HG03565 (cell line): ENCODE measurements at regions not wholly inside any gene's neighbourhood (a gene's known extent, or its start where the extent isn't known, plus 50 kb on each side); places are given as distances from the start of the nearest gene placed in this dataset.
"Not testable (repeated sequence)": the region's sequence is repeated elsewhere in the genome, so short reads cannot be mapped to it uniquely, and the experiment has no call there.

ENCODE experiments used
- ATAC-seq: cut with Tn5 transposase; IDR thresholded peaks from one replicate; pipeline ENCODE4 v1.9.1; 2021; ENCODE audit warnings: mild to moderate bottlenecking, moderate library complexity; ENCODE audit not compliant: unreplicated experiment

DNA sequence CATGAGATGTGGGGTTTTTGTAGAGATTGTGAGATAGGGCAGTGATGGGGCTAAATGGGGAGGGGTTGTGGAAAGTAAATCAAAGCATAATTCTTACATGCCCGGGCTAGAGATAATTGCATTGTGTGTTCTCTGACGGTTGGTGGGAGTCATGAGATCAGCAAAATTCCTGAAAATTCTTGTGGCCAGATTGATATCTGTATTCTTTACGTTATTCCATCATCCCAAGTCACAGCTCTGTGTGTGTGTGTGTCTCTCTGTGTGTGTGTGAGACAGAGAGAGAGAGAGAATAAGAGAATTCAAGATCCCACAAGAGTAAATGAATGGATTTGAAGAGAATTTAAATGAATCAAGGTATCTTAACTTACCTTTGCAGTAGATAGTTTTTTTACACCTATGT, 138.6 kb upstream of the ARHGAP20 start:
- ATAC-seq: no peak

DNA sequence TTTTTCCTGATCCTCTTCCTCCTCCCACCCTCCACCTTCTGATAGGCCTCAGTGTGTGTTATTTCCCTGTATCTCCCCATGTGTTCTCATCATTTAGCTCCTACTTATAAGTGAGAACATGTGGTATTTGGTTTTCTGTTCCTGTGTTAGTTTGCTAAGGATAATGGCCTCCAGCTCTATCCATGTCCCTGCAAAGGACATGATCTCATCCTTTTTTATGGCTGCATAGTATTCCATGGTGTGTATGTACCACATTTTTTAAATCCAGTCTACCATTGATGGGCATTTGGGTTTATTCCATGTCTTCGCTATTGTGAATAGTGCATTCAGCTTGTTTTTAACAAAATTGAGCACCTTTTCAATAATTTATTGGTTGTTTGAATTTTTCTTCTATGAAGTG, 130.8 kb upstream of the ARHGAP20 start:
- ATAC-seq: not testable (repeated sequence)

DNA sequence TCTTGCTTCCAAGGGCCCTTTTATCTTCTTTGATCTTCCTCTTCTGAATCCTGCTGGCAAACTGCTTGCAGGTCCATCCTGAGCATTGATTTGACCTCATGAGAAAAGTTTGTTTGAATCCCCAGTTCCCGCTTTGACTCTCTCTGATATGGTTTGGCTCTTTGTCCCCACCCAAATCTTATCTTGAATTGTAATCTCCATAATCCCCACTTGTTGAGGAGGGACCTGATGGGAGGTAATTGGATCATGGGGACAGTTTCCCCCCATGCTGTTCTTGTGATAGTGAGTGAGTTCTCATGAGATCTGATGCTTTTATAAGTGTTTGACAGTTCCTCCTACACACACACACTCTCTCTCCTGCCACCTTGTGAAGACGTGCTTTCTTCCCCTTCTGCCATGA, 126.6 kb upstream of the ARHGAP20 start:
- ATAC-seq: no peak

DNA sequence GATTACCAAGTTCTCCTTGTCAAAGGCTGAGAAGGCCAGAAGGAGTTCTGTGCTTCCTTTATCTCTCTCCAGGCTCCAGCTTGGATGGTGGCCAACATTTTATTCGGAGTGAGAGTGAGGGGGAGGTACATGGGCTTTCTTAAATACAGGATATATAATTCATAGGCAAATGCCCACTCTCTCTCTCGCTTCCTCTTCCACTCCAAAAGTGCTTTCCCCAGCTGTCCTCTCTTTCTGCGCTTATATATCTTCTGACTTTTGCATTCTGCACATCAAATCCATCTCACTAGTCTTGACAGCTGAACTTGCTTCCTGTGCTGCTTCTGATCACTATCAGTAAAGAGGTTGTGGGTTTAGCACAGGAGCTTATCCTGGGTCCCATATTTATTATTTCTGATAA, 125.4 kb upstream of the ARHGAP20 start:
- ATAC-seq: no peak

DNA sequence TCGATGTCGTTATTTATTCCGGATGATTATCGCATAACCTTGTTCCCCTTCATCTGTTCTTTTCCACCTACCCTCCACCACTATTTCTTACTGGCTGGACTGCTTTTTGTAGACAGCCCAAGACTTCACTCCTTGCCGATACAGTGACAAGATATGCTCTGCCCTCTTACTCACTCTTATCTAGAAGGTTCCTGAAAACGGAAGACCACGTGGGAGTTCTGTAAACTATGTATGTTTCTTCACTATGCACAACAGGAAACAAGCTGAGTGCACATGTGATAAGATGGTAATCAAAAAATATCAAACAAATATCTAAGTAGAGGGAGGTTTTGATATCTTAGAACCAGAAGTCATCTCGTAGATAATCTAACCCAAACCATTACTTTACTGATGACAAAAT, 122.9 kb upstream of the ARHGAP20 start:
- no peak for ATAC-seq

DNA sequence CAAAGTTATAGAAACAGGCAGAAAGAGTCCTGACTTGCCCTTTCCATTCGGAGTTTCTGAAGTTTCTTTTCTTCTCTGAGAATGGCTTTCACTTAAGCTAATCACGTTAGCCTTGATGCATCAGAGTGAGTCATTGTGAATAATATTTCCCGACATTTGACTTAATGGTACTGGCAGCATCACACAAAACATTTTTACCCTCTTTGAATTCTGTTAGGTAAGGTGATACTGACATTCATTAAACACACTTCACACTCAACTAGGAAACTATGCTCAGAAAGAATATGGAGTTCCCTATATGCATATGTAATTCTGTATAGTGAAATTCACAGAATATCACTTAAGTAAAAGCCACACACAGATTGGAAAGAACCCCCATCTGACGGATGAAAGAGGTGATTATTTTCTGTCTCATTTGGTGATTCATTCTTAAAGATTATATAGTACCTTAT, 120.8 kb upstream of the ARHGAP20 start:
- ATAC-seq: no peak

DNA sequence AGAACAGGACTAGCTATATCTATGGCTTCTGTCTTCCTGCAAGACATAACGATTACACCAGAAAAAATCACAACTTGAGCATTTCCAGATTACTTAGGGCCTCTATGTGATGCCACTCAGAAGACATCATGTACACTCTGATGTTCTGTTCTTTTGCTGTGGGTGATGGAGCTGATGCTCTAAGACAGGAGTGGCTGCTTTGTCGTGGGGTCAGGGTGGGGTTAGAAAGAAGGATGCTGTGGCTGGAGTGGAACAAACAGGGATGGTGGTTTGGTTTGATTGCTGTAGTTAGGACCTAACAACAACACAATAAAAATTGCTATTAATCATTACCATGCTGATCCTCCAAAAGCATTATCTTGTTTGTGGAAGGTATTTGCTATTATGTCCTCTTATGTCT, 120.3 kb upstream of the ARHGAP20 start:
- ATAC-seq: no peak

DNA sequence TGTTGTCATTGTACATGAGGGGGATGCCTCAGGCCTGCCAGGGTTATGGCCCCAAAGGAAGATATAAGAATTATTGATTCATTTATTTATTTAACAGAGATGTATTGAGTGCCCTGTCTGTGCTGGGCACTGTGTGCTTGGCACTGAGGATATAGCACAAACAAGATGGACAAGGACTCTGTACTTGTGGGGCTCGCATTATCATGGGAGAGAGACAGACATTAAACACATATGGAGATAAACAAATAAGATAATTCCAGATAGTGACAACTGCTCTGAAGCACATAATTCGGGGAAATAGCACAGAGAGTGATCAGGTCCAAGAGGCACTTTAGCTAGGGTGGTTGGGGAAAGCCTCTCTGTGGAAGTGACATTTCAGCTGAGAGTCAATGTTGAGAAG, 119.8 kb upstream of the ARHGAP20 start:
- no peak for ATAC-seq

DNA sequence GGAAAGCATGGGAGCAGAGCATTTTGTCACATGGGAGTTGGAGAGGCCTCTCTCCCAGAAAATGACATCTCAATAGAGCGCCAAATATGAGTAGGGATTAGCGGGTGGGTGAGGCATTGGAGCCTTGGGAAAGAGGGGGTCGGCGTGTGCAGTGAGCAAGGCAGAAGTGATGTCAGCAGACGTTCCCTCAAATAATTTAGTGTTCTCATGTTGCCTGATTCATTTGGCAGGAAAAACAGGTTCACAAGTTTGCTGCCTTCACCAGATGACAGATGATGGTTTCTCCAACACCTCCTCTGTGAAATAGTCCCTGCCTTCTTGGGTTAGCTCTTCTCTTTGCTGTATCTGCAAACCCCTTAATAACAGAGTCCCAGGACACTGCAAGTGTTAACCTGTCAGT, 118.5 kb upstream of the ARHGAP20 start:
- no peak for ATAC-seq

DNA sequence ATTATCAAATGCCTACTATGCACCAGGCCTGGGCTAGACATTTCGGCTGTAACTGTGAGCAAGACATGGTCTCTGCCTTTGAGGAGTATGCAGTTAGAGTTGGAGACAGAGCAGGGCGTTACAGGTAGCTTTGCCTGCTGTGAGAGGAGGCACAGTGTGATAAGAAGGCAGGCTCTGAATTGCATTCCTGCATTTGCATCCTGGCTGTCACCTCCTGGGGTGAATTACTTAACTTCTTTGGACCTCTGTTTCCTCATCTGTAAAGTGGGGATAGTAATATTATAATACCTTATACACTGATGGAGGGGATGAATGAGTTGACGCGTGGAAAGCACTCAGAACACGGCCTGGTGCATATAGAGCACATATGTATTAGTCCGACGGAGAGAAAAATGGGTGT, 118.1 kb upstream of the ARHGAP20 start:
- no peak for ATAC-seq

DNA sequence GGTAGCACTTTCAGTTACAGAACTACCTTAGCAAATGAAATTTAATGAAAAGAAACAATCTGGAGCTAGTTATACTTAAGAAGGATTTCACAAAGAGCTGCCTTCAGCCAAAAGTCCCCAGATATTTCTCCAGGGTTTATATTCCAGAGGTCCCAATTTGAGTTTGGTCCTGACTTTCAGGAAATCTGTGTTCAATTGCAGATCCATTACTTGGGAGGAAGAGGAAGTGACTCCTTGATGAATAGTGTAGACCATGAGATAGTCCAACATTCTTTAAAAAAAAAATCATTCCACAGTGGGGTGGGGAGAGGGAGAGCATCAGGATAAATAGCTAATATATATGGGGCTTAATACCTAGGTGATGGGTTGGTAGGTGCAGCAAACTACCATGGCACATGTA, 117.6 kb upstream of the ARHGAP20 start:
- ATAC-seq: no peak

DNA sequence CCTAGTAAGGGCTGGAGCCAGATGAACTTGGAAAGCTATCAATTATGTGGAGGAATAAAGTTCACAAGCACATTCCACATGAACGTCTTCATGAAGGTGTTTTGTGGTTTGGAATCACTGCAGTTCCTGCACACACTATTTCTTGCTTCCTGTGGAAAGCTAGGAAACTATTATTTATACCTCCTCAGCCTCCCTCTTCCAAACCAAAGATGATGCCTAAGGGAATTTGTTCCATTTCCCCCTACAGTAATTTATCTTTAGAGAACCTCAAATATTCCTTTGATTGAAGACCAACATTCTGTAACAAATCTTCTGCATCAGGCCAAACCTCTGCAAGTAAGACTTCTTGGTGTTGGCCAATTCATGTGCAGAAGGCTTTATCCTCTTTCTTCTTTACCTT, 115.8 kb upstream of the ARHGAP20 start:
- no peak for ATAC-seq

DNA sequence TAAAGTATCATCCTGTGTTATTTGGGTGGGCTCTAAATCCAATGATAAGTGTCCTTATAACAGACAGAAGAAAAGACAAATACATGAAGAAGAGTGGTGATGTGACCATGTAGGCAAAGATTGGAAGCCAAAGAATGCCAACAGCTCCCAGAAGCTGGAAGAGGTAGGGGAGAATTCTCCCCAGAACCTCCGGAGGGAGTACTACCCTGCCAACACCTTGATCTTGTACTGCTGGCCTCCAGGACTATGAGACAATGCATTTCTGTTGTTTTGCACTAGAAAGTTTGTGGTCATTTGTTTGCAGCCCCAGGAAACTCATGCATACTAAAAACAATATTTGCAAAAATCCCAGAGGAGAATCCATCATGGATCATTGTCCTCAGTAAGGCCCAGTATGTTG, 115.0 kb upstream of the ARHGAP20 start:
- ATAC-seq: no peak

DNA sequence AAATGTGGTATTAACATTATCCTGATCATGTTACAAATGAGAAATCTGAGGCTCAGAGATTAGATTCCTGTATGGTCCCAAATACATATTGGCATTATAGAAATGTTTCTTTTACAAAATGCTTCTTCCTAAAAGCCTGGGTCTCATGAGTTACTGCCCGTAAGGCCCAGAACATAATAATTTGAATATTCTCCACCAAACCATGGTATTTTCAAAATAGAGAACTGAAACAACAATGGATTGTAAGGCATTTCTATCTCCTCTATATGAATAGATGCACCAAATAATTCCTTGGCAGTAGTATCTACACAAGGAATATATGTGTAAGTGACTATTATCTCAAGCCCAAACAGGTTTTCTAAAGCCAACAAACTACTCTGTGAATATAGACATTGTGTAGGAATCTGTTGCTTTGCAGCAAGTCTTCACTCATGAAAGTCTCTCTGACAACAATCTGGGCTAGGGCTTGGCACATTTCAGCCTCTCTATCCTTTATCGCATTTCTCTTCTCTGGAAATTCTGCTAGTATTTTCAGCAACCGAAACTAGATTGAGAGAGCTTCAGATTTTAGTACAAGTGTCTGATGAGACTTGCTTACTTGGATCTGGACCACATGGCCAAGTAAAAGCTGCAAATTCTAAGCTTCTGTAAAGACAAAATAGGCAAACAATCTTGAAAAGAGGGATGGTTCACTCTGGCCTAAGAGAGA, 112.8 kb upstream of the ARHGAP20 start:
- no peak for ATAC-seq

DNA sequence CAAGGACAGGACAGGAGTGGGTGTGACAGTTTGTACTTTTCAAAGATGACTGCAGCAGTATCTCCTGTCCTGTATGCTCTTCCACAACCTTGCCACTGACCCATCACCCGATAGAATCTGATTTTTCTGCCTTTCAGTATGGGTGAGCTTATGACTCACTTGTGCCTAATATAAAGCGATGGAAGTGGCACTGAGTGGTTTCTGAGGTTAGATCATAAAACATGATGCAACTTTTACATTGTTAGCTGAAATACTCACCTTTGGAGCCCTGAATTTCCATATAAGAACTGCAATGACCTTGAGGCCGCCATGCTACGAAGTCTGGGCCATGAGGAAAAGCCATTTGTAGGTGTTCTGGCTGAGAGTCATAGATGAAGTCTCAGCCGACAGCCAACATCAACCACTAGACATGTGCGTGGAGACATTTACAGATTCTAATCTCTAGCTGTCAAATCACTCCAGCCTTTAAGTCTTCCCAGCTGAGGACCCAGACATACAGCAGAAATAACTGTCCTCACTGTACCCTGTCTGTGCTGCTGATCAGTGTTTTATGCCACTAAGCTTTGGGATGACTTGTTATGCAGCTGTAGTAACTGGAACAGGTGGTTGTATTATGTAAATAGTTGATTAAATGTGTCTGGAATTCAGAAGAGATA, 105.9 kb upstream of the ARHGAP20 start:
- no peak for ATAC-seq

DNA sequence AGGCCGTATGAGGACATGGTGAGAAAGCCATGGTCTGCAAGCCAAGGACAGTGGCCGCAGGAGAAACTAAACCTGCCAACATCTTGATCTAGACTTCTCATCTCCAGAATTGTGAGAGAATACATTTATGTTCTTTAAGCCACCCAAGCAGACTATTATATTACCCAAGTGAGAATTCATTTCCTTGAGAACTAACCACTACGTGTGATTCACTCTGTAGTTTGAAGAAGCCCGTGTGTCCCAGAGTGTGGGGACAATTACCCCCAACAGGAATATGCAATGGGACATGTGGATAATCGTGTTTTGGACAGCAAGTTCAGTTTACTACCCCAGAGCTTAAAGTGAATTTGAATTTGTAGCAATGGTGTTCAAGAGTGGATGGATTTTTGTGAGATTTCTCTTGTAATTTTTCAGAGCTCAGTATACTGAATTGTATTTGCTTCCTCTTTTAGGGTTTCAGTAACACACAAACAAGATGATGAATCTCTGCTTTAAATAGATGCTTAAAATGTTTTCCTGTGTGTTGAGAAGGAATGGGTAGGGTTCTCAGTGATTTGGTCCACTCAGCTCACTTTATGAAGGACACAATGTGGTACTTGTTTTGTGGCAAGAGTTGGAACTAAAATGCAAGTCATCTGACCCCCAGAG, 100.0 kb upstream of the ARHGAP20 start:
- no peak for ATAC-seq

DNA sequence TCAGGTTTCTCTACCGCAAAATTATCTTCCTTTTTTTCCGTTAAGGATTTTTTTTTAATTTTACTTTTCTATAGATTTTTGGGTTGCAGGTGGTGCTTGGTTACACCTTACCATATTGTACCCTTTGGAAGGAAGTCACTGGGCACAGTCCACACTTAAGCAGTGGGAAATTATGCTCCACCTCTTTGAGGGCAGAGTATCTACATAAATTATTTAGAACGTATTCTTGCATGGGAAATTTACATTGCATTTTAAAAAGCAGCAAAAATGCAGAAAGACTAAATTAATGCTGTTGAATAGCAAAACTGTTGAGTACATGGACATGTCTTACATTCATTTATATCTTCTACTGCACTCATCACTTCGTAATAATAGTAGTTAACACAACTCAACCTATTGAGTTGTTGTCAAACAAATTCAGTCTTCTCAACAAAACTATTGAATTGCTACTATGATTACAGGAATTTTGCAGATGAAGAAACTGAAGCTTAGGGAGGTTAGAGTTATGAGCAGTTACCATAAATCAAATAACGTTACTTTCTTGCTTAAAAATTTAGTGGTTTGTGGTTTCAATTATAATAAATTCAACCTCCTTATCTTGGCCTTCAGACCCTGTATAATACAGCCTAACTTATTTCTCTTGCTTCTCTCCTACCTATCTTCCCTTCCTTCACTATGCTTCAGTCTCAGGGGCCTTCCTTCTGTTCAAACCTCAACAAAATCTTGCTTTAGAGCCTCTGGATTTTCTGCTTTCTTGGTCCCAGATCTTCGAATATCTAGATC, 97.4 kb upstream of the ARHGAP20 start:
- no peak for ATAC-seq

DNA sequence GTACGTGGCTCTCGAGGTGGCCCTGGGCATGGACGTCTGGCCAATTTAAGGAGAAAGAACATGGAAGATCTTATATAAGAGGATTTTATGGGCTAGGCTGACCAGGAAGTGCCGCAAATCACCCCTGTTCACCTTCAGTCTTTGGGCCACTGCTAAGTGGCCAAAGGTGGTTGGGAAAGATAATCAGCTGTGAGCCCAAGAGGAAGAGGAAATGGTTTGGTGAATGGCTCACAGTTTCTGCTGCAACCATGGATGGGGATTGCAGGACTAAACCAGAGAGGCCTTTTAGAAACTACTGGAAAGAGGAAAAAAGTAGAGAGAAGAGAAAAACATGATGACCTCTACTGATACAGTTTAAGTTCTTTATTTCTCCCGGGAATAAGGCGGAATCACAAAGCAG, 96.0 kb upstream of the ARHGAP20 start:
- no peak for ATAC-seq

DNA sequence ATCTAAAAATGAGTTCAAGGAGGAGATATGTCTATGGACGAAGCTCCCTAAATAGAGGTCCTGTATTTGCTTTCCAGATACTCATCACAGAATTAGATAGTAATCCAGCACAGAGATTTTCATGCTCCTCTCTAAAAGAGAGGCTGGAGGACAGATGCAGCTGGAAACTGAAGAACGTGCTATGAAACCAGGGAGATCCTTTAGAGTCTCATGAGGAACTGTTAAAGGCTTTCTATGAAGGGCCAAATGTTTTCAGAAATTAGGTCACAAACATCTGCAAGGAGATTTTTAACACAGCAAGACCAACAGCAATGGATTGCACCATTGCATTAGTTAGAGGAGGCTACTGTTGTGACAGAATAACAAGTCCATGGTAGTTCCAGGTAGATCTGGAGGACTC, 95.6 kb upstream of the ARHGAP20 start:
- no peak for ATAC-seq

DNA sequence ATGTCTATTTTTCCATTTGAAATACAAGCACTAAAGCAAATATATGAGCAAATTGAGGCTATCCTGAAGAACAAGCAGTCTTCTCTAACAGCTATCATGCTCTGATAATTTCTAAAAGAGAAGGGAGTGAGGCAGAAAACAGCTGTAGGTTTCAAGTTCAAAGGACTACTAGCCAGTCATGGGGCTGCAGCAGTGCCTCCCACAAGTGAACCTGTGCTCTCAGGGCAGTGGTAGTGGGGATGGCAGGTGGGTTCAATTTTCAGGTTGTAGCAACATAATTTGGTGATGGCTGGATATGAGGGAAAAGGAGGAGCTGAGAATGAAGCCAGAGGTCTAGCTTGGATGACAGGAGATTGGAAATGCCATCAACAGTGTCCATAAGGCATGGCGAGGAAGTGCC, 93.5 kb upstream of the ARHGAP20 start:
- ATAC-seq: no peak

DNA sequence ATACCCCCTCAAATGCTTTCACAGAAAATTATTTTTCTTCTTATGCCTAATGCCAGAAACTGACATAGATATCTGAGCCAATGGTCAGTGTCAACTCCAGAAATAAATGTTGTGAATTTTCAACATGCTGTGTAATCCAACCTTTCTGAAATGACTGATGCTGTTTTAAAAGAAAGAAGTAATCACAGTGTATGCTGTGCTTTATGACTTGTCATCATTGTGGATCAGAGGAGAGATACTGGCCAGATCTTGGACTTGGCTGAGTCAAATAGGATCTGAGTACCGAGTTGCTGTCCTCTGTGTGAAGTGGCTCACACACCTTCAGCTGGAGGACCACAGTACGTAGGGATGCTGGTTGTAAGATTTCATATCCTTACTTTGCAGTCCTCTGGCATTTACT, 89.9 kb upstream of the ARHGAP20 start:
- no peak for ATAC-seq

DNA sequence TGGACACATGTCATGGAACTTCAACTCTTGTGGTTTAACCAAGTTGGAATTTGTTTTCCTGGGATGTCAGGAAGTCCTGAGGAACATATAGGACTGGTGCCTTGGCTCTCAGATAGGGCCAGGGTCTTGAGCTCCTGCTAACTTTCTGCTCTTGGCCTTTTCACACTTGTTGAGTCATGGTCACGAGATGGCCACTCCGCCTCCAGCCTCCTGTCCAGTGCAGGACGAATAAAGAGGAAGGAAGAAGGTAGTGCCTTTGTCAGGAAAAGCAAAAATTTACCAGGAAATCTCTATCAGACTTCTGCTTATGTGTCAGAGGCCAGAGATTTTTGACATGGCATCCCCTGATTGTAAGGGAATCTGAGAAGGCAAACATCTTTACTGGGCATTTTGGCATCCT, 89.1 kb upstream of the ARHGAP20 start:
- ATAC-seq: no peak
